Umbilical cord (tissue), 1 donor: ENCODE measurements at regions not wholly inside any gene's neighbourhood (a gene's known extent, or its start where the extent isn't known, plus 50 kb on each side); places are given as distances from the start of the nearest gene placed in this dataset.

ENCODE experiments used
- DNase-seq: peaks from one replicate; pipeline ENCODE4 v3.0.0-alpha.2; 2015; ENCODE audit warnings: low spot score

DNA sequence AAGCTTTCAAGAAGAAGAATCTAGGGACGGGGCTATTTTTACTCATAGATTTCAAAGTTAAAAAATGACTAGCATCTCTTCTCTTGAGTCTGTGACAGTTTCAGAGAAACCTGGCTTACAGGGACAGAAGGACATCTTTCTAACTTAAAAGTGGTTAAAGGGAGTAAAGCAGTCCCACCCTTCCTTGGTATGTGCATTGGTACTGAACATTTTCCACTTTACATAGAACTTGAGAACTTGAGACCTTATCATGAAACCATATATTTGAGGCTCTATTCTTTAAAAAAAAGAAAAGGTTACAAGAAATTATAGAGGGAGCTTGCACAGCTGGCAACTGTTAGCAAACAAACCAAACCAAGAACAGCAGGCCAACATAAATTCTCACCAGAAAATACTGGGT, 73.4 kb upstream of the GAREM1 start:
- DNase-seq, result peak; percentile 28

- peak; percentile 14 for DNase-seq
Observed at GRCh38 chr18:32542221-32542798, 71.6 kb upstream of the GAREM1 start.

DNA sequence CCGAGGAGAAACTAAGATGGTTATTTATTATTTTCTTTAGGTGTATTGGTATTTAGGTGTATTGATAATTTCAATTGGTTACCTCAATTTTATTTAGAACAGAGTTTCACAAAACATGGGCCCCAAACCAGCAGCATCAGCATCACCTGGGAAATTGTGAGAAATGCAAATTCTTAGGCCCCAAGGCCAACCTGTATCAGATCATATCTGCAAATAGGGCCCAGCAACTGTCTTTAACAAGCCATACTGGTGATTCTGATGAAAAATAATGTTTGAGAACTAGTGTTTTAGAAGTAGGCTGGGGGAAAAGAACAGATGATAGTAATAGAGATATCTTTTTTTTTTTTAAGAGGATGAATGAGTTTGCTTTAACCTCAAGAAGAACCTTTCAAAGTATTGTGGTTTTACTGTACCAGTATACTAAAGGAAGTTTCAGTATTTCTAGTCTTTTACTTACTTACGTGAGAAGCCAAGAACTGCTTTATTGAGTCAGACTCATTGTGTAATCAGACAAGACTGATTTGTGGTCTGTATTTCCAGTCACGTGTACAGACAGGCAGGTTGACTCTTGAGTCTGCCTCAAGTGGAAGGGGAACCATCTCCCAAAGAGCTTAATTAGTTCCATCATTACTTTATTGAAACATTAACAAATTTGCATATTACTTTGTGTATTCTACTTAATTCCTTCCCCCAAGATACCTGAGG, 60.4 kb upstream of the GAREM1 start:
- peak; percentile 67 for DNase-seq

GRCh38 chr18:32529722-32530420, 59.2 kb upstream of the GAREM1 start:
- no peak for DNase-seq

GRCh38 chr18:32520771-32521170, 50.1 kb upstream of the GAREM1 start:
- peak; percentile 64 for DNase-seq
